ENCODE measurements at regions not wholly inside any gene's neighbourhood (a gene's known extent, or its start where the extent isn't known, plus 50 kb on each side); places are given as distances from the start of the nearest gene placed in this dataset.

DNA sequence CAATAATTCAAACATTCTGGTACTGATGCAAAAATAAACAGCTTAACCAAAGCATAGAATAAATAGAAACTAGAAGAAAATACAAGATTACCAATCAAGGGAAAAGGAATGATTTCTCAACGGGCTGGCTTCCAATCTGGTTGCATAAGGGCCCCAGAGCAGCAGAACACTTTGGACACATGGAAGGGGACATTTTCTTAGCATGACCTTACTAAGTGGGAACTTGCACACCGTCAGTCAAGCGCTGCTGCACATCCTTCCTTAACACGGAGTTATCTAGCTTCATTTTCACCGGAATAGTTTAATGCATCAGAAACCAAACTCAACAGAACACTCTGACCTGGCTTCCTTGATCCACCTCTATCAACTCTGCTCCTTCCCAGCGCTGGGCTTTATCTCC lies 388.5 kb downstream of the VPS13C start:
- Histone ChIP-seq H3K36me3 (no peaks in the 10 kb centered on the region), H3K4me1 (no peaks in the 10 kb centered on the region), H3K27me3 (no peaks in the 10 kb centered on the region), H3K4me3 (no peak overlapping the region), H3K9me3 (no peaks in the 10 kb centered on the region), H3K27ac (no peak overlapping the region)
- DNase-seq, result peak; percentile 67 to 71
- TF ChIP-seq, protein P1, sequence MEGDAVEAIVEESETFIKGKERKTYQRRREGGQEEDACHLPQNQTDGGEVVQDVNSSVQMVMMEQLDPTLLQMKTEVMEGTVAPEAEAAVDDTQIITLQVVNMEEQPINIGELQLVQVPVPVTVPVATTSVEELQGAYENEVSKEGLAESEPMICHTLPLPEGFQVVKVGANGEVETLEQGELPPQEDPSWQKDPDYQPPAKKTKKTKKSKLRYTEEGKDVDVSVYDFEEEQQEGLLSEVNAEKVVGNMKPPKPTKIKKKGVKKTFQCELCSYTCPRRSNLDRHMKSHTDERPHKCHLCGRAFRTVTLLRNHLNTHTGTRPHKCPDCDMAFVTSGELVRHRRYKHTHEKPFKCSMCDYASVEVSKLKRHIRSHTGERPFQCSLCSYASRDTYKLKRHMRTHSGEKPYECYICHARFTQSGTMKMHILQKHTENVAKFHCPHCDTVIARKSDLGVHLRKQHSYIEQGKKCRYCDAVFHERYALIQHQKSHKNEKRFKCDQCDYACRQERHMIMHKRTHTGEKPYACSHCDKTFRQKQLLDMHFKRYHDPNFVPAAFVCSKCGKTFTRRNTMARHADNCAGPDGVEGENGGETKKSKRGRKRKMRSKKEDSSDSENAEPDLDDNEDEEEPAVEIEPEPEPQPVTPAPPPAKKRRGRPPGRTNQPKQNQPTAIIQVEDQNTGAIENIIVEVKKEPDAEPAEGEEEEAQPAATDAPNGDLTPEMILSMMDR (IDR thresholded peaks at IDR 0.05), result no peak
- intact Hi-C loops (cut with DNase I; ENCODE audit: low total_unique reads), result no loop called here

DNA sequence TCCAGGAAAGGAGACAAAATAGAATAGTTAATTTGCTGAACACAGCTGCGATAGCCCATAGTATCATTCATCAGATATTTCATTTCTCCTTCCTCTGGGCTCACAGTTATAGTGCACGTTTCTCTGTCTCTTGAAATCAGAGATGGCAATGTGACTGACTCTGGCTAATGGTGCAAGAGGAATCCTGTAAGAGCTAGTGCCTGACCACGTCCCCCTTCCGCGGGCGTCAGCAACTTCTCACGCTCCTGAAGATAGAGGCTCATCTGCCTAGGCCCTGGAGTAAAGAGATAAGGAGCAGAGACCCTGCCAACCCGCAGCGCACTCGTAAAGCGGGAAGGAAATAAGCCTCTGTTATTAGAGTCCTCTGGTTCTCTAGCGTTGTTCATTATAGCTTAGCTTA lies 391.8 kb downstream of the VPS13C start:
- no peak for DNase-seq

DNA sequence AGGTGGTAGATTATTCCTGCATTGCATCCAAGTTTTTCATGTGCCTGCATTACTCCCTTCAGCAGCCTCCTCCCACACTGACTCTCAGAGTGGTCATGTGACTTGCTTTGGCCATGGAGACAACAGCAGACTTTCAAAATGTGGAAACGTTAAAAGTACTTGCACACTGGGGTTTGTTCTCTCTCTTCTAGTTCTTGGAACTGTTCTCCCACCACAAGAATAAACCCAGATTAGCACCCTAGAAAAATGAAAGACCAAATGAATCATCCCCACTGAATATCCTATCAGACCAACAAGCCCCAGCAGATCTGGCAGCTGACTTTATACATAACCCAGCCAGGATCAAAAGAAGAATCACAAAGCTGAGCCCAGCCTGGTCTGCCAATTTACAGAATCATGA lies 398.5 kb downstream of the VPS13C start:
- TF ChIP-seq, protein P1 (IDR thresholded peaks at IDR 0.05), result no peak
- intact Hi-C loops (cut with DNase I; ENCODE audit: low total_unique reads), result no loop called here
- no peaks in the 10 kb centered on the region for H3K9me3 ChIP-seq
- no peaks in the 10 kb centered on the region for H3K27me3 ChIP-seq
- H3K27ac ChIP-seq, result peak overlapping the region in 1 of 2 donors; percentile 25
- H3K4me3 ChIP-seq, result no peak overlapping the region
- no peaks in the 10 kb centered on the region for H3K36me3 ChIP-seq
- H3K4me1 ChIP-seq, result peaks cover 0 to 12% (median 0%) of the 10 kb centered on the region in 4 donors
- peak; percentile 71 to 73 for DNase-seq

More for the DNA sequence above, 391.8 kb downstream of the VPS13C start:
- Histone ChIP-seq H3K27me3 (no peaks in the 10 kb centered on the region), H3K36me3 (no peaks in the 10 kb centered on the region), H3K4me3 (no peak overlapping the region), H3K9me3 (no peaks in the 10 kb centered on the region), H3K4me1 (no peaks in the 10 kb centered on the region), H3K27ac (no peak overlapping the region)
- intact Hi-C loops (cut with DNase I; ENCODE audit: low total_unique reads), result no loop called here
- TF ChIP-seq, protein P1 (IDR thresholded peaks at IDR 0.05), result no peak

DNA sequence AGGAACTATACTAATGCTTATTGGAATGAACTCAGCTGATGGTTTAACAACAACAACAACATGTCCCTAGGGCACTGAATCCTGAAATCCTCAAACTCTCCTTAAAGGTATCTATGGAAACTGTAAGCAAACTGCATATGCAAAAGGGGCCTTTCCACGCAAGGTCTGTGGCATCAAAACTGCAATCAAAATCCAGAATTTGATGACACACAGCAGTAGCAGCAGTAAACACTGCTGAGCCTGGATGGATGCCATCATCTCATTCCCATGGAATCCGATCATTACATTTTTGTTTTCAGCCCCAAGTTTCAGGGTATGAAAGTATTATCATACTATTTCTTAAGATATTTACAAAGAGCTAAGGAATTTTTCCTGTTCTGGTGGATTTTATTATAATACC lies 399.7 kb downstream of the VPS13C start:
- no peaks in the 10 kb centered on the region for H3K27me3 ChIP-seq
- TF ChIP-seq, protein P1 (IDR thresholded peaks at IDR 0.05), result no peak
- peak in 1 of 2 donors; percentile 72 for DNase-seq
- no peak overlapping the region for H3K4me3 ChIP-seq
- peaks cover 0 to 19% (median 3%) of the 10 kb centered on the region in 4 donors for H3K4me1 ChIP-seq
- intact Hi-C loops (cut with DNase I; ENCODE audit: low total_unique reads), result no loop called here
- no peaks in the 10 kb centered on the region for H3K9me3 ChIP-seq
- H3K36me3 ChIP-seq, result no peaks in the 10 kb centered on the region
- H3K27ac ChIP-seq, result peak overlapping the region; percentile 45 to 50

DNA sequence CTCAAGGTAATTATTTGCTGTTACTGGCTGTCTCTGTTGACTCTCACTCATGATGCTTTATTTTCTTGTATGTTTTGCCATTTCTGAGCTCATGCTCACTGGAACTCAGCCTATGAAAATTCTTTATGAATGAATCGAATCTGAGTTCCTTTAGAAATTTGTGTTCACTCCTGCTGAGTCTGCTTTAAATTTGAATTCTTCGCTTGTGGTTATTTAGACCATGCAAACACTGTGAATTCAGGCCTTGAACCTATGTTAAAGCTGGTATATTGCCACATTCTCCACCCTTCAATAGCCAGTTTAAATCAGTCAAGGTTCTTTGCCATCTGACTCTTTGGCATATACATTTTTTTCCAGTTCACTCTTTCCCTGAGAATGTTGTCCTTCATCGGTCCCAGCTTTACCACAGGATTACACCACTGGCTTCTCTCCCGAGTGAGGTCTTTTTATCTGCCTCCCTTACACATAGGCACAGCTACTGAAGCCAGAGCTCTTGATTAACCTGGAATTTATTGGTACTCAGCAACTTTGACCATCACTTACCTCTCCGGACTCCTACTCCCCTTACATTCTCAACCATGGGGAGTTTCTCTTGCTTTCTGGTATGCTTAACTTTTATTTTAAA lies 400.6 kb downstream of the VPS13C start:
- Histone ChIP-seq H3K4me1 (peaks cover 0 to 25% (median 3%) of the 10 kb centered on the region in 4 donors), H3K36me3 (no peaks in the 10 kb centered on the region), H3K27me3 (no peaks in the 10 kb centered on the region), H3K4me3 (no peak overlapping the region), H3K27ac (peak overlapping the region; percentile 45 to 50), H3K9me3 (no peaks in the 10 kb centered on the region)
- intact Hi-C loops (cut with DNase I; ENCODE audit: low total_unique reads), result no loop called here
- DNase-seq, result no peak
- TF ChIP-seq, protein P1 (IDR thresholded peaks at IDR 0.05), result no peak

Measured in tibial artery (tissue), 4 donors.